ENCODE measurements at regions not wholly inside any gene's neighbourhood (a gene's known extent, or its start where the extent isn't known, plus 50 kb on each side); places are given as distances from the start of the nearest gene placed in this dataset.

GRCh38 chr12:68406134-68406576 lies 74.0 kb upstream of the MDM1 start:
- intact Hi-C loops (cut with micrococcal nuclease), result no loop called here

GRCh38 chr12:68406911-68407310 lies 74.7 kb upstream of the MDM1 start:
- DNase-seq (ENCODE audit: low read depth, low spot score), result no peak
- BruUV-seq (replicated peaks), result no TSS peak
- peaks cover 0 to 3% of the 10 kb centered on the region in 2 experiments; a peak in 1 of 4 replicates for H3K4me1 ChIP-seq (ENCODE audit: control insufficient read depth in 1 of 2, insufficient read depth in 2 of 2, low read length in 2 of 2)
- no peaks in the 10 kb centered on the region for H3K36me3 ChIP-seq (ENCODE audit: control insufficient read depth in 1 of 2, insufficient read depth in 2 of 2, low read length in 2 of 2)
- ATAC-seq, result no peak
- H3K27ac ChIP-seq (ENCODE audit: low read depth, low read length), result no peak overlapping the region
- H3K9me3 ChIP-seq (ENCODE audit: control insufficient read depth in 1 of 2, insufficient read depth in 1 of 2, low read depth in 1 of 2, low read length in 2 of 2), result no peaks in the 10 kb centered on the region
- intact Hi-C loops (cut with micrococcal nuclease), result no loop called here
- POLR2A ChIA-PET, result no interaction called here
- no peaks in the 10 kb centered on the region for H3K9me2 ChIP-seq (ENCODE audit: insufficient read depth)
- no peak overlapping the region for H3K4me2 ChIP-seq (ENCODE audit: low read length)
- H3K9ac ChIP-seq (ENCODE audit: low read length), result no peak overlapping the region
- H4K20me1 ChIP-seq (ENCODE audit: insufficient read depth), result no peaks in the 10 kb centered on the region
- RAD21 ChIA-PET (ENCODE audit: low non-redundant PET in 1 of 2, low total read pairs in 2 of 2, uncharacterized antibody in 2 of 2, unreplicated experiment in 2 of 2), result no interaction called here
- no peak overlapping the region for H3K4me3 ChIP-seq (replicated peaks in 1 of 2; ENCODE audit: low read depth in 1 of 2, low read length in 2 of 2)
- no peaks in the 10 kb centered on the region for H3K79me2 ChIP-seq (ENCODE audit: insufficient read depth, low read length)
- no peak overlapping the region for H2AFZ ChIP-seq (ENCODE audit: low read depth, low read length, poor library complexity, severe bottlenecking)
- H3K27me3 ChIP-seq (ENCODE audit: insufficient read depth, low read length), result no peaks in the 10 kb centered on the region
- CTCF ChIA-PET, result no interaction called here
- TF ChIP-seq SIN3A (IDR thresholded peaks at IDR 0.05; ENCODE audit: low read depth) (no peak), FOSL1 (IDR thresholded peaks at IDR 0.05; ENCODE audit: low read depth) (no peak), ZNF274 (IDR thresholded peaks at IDR 0.05; ENCODE audit: low read depth, low read length) (no peak), SRF (IDR thresholded peaks at IDR 0.05; ENCODE audit: low read depth) (no peak), YY1 (IDR thresholded peaks at IDR 0.05; ENCODE audit: extremely low read depth, insufficient replicate concordance, low read depth, low read length) (no peak), POLR2AphosphoS5 (IDR thresholded peaks at IDR 0.05; ENCODE audit: low read depth, low read length) (no peak), ZFX (IDR thresholded peaks at IDR 0.05) (no peak), CTCF (IDR thresholded peaks at IDR 0.05 in 2 of 3, conservative IDR thresholded peaks at IDR 0.05 in 1 of 3; ENCODE audit: borderline replicate concordance in 1 of 3, insufficient read depth in 1 of 3, low read depth in 2 of 3, low read length in 2 of 3) (no peak), ELF1 (IDR thresholded peaks at IDR 0.05; ENCODE audit: borderline replicate concordance, low read depth) (no peak), EZH2phosphoT487 (IDR thresholded peaks at IDR 0.05; ENCODE audit: borderline replicate concordance) (no peak)

More at GRCh38 chr12:68406134-68406576, 74.0 kb upstream of the MDM1 start:
- Histone ChIP-seq H3K4me3 (replicated peaks in 1 of 2; ENCODE audit: low read depth in 1 of 2, low read length in 2 of 2) (no peak overlapping the region), H3K4me2 (ENCODE audit: low read length) (no peak overlapping the region), H3K36me3 (ENCODE audit: control insufficient read depth in 1 of 2, insufficient read depth in 2 of 2, low read length in 2 of 2) (no peaks in the 10 kb centered on the region), H3K9me3 (ENCODE audit: control insufficient read depth in 1 of 2, insufficient read depth in 1 of 2, low read depth in 1 of 2, low read length in 2 of 2) (no peaks in the 10 kb centered on the region), H3K27ac (ENCODE audit: low read depth, low read length) (no peak overlapping the region), H3K9me2 (ENCODE audit: insufficient read depth) (no peaks in the 10 kb centered on the region), H4K20me1 (ENCODE audit: insufficient read depth) (no peaks in the 10 kb centered on the region), H3K4me1 (ENCODE audit: control insufficient read depth in 1 of 2, insufficient read depth in 2 of 2, low read length in 2 of 2) (peaks cover 0 to 3% of the 10 kb centered on the region in 2 experiments; a peak in 1 of 4 replicates), H3K9ac (ENCODE audit: low read length) (no peak overlapping the region), H3K27me3 (ENCODE audit: insufficient read depth, low read length) (no peaks in the 10 kb centered on the region), H2AFZ (ENCODE audit: low read depth, low read length, poor library complexity, severe bottlenecking) (no peak overlapping the region), H3K79me2 (ENCODE audit: insufficient read depth, low read length) (no peaks in the 10 kb centered on the region)
- ChIA-PET CTCF (no interaction called here), RAD21 (ENCODE audit: low non-redundant PET in 1 of 2, low total read pairs in 2 of 2, uncharacterized antibody in 2 of 2, unreplicated experiment in 2 of 2) (no interaction called here), POLR2A (no interaction called here)
- no TSS peak for BruUV-seq (replicated peaks)
- DNase-seq (ENCODE audit: low read depth, low spot score) (no peak), ATAC-seq (peak; percentile 71)
- TF ChIP-seq SP1 (IDR thresholded peaks at IDR 0.05; ENCODE audit: low read depth) (no peak), ELF1 (IDR thresholded peaks at IDR 0.05; ENCODE audit: borderline replicate concordance, low read depth) (no peak), CEBPB (IDR thresholded peaks at IDR 0.05; ENCODE audit: low read depth) (no peak), ZNF274 (IDR thresholded peaks at IDR 0.05; ENCODE audit: low read depth, low read length) (no peak), RAD21 (IDR thresholded peaks at IDR 0.05; ENCODE audit: low read depth) (peak; percentile 32), CTCF (IDR thresholded peaks at IDR 0.05 in 2 of 3, conservative IDR thresholded peaks at IDR 0.05 in 1 of 3; ENCODE audit: borderline replicate concordance in 1 of 3, insufficient read depth in 1 of 3, low read depth in 2 of 3, low read length in 2 of 3) (peak in 2 of 3 experiments; percentile 34 to 36; a peak in 3 of 6 replicates)
